LoVo (cell line): ENCODE measurements at regions not wholly inside any gene's neighbourhood (a gene's known extent, or its start where the extent isn't known, plus 50 kb on each side); places are given as distances from the start of the nearest gene placed in this dataset.
A peak's percentile ranks its signal among the peaks of the same experiment; 100 is the strongest.

Experiments used
- DNase-seq: peaks from one replicate; pipeline ENCODE4 v3.0.0-alpha.2; 2016; ENCODE audit warnings: low spot score

DNA sequence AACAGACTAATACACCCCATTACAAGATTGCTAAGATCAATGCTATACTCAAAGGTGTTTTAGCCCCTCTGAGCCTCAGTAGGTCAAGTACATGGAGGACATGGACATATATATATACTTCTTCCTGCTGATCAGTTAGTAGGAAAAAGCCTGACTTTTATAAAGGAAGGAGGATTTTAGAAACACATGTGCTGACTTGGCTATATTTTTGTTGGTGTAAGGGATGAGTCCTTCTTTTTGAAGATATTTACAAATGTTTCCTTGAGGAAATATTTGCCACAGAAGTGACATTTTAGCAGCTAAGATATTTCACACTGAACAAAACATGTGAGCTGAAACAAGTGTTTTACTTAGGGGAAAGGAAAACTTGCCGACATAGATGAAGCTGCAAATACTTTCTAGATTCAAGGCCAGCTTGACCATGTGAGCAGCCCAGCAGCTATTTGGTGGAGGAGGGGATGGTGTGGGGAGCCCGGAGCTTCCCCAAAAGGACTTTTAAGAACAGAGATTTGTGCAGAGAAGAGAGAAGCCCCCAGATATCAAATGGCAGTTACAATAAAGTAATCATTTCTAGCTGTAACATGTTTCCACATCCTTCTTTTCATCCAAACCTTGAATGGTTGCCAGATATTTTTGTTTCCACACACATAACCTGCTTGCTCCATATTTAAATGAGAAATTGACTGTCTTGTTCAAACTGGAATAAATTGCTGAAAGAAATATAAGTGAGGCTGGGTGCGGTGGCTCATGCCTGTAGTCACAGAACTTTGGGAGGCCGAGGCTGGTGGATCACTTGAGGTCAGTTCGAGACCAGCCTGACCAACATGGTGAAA is 111.7 kb upstream of the NR2F2 start:
- no peak for DNase-seq

DNA sequence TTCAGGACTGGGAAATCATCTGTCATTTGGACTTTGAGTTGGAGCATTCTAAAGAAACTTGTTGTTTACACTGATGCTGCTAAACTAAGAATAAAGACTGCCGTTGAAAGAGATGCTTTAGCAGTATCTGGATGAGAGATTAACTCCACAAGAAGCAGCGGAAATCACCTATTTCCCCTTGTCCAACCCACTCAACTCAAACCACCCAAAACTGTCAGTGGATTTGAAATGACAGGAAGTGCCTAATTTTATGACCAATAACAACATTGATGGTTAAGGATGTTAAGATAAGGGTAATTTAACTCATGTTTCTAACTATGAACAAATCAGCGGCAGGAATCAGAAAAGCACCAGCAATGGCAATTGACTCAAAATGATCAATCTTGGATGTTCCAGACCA is 110.8 kb upstream of the NR2F2 start:
- no peak for DNase-seq

DNA sequence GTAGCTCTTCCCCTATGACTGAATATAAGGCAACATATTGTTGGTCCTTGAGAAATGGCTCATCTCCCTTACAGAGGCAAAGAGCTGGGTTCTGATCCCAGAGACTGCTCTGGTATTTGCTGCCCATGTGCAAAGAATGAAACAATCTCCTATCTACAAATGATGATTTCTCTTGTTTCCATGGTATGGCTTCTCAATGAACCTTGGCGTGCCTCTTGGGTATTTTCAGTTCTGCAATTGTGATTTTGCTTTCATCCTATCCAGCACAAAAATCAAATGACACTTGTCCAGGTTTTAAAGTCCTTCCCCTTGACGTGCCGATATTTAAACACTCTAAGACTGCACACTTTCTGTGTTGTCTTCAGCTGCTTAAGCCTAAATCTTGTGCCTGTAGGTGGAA is 109.8 kb upstream of the NR2F2 start:
- no peak for DNase-seq

DNA sequence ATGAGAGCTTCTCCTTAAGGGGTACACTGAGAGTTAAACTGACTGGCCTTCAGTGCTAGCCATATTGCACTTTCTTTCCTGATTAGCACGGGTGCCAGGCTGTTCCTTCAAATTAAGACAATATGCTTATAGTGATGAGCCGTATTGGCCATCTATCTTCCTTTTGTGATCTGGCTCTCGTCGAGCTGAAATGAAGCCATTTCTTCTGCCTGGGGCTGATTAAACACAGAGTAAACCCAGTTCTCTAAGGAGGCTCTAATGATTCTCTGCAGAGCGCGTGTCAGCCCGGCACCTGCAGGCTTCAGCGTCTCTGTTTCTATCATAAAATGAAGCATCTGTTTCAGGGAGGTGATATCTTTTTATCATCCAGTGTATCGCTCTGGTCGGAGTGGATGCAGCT is 107.5 kb upstream of the NR2F2 start:
- DNase-seq, result no peak

DNA sequence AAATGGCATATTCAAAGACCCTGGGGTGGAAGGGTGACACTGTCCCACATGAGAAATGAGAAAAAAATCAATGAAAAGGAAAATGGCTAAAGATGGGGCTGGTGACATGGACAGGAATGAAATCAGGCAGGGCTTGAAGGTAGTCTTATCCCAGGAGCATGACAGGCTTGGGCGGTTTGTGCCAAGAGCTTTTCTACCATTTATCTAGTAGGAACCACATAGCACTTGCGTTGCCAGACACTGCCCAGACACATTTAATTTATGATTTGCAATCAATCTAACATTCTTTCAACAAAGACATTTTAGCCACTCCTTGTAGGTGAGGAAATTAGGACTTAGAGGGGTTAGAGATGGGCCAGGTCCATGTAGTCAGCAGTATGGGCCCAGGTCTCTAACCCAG is 106.6 kb upstream of the NR2F2 start:
- DNase-seq, result no peak

DNA sequence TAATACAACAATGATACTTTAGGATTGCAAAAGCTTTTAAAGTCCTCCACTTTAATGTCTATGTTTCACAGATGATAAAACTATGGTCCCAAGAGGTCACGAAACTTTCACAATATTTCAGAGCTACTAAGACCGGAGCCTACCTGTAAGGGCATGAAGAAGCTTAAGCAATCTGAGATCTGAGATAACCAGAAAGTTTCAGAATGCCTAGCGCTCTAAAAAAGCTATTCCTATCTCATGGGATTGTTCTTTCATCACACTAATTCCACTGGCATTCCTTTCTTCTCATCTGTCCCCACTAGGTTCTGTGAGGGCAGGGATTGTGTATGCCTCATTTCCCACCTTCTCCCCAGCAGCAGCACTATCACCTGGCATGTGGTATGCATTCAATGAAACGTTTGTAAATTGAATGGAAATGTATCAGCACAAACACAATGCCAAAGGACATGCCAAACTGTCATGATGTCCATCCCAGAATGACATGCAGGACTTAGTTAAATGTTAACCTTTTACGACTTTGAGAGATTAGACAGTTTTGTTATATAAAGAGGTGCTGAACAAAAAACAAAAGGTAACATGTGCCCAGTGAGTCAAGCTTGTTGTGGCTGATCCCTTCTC is 104.7 kb upstream of the NR2F2 start:
- no peak for DNase-seq

DNA sequence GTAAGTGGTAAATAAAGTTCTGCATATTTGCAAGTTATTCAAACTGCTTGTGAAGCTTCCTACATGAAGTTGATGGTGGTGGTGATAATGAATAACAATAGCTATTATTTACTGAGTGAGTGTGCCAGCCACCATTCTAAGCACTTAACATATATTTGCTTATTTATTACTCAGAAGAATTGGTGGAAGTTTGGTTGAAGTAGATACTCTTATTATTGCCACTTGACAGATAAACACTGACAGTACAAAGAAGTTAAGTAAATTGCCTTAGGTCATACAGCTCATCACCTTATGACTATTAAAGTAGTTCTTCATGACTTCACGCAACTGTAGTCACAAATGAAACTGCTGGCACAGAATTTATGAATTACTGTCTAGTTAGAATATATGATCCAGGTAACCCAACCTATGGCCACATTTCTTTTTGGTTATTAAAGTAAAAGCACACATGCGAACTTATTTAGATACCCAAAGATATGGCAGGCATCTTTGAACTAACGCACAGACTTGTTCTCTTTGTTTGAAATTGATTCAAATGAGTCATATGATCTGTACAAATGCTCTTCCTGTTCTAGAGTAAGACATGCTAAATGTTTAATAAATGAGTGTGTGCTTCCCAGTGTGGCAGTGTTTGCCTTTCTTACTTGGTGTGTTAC is 99.8 kb upstream of the NR2F2 start:
- DNase-seq, result no peak

DNA sequence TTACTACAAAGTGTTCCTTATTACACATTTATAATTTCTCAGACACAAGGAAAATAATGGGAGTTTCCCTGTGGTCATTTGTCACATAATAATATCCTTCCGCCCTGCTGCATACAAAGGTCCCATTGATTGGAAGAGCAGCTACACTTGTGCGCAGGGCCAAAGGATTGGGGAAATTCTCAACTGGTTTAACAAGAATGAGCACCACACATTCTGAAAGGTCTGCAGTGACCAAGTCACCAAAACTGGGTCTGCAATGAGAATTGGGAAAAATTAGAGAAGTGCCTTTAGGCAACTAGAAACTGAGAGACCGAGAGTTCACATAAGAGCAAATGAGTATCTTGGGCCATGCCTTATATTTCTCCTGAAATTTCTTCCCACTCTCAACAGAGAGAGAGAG is 98.2 kb upstream of the NR2F2 start:
- no peak for DNase-seq

DNA sequence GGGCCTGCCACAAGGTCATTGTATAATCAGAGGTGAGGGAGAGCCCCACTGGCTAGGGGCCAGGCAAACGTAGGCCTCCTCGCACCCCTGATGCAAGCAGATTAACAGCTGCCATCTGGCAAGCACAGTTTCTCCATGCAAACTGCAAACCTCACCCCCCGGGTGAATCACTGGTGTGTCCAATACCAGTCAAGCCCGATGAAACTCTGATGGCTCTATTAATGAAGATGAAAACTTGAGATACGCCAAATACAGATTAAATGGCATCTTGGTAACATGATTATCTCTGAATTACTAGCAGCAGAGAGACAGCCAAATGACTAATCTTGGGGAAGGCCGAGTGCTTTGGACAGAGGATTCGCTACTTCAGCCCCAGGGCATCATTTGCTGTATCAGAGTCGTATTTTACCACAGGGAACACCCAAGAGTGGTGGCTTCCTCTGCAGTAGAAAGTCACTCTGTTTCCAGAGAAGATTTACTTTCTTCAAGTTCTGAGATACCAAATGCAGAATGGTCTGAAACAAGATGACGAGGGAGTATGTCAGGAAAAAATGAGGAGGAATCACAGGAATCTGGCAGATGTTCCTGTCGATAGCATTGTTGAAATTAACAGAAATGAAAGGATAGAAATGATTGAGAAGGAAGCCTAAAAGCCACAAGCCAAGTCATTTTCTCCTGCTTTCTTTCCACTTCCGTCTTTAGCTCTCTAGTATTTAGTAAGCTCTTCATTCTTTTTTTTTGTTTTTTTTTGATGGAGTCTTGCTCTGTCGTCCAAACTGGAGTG is 96.2 kb upstream of the NR2F2 start:
- no peak for DNase-seq

DNA sequence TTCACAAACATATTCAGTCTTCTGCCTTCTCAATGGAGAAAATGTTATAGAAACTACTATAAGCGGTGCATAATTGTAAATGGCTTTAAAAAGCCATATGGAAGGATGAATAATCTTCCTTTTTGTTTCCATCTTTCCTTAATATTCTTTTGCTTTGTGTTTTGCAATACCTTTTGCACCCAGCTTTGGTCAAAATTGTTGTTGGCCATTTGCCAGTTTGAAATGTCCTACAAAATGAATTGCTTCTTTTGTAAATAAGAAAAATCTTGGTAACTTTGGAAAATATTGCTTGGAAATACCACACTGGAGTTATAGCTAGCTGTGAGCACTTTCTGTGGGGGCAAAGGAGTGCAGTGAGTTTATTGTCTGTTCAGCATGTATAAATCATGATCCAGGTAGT is 93.5 kb upstream of the NR2F2 start:
- no peak for DNase-seq

DNA sequence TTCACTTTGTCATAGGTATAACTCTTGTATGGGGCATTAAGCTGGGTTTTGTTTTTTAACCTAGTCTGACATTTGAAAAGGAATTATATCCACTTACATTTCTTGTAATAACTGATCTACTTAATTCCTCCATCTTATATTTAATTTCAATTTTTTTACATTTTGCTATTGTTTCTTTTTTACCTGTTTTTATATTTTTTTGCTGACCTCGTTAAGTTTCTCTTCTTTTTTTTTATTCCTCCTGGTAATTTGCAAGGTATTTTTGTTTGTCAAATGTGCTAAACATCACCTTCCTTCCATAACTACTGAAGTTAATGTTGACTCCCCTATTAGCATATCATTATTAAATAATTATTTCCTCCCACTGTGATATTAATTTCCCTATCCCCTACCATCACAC is 87.7 kb upstream of the NR2F2 start:
- DNase-seq, result no peak

DNA sequence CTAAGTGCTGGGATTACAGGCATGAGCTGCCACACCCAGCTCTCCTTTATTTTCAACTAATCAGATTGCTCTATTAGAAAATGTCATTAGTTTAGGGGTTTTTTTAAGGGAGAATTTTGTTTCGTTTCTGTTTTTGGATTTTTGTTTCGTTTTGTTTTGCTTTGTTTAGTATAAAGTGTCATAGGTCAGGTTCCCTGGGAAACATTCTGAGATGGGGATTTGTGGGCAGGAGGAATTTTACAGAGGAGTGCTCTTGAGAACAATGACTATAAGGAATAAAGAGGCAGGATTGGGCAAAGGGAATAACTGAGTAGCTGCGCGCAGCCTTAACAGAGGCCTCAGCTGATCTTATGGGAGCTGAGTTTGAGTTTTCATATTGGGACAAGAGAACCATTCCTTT is 86.8 kb upstream of the NR2F2 start:
- DNase-seq, result no peak

DNA sequence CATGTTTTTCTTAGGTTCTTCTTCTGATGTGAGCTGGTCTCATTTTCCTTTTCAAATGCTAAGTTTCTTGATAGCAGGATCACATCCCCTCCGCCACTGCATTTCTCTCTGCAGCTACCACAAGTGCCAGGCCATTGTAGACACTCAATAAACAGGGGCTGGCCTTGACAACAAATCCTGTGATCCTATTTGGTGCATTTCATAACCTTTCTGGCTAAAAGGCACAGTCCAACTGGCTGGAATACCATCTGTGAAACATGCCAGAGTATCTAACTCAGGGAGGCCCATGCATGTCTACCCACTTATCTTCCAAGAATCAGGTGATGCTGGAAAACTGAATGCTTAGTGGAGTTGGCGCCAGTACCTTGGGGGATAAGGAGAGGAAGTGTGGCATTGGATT is 85.2 kb upstream of the NR2F2 start:
- no peak for DNase-seq

DNA sequence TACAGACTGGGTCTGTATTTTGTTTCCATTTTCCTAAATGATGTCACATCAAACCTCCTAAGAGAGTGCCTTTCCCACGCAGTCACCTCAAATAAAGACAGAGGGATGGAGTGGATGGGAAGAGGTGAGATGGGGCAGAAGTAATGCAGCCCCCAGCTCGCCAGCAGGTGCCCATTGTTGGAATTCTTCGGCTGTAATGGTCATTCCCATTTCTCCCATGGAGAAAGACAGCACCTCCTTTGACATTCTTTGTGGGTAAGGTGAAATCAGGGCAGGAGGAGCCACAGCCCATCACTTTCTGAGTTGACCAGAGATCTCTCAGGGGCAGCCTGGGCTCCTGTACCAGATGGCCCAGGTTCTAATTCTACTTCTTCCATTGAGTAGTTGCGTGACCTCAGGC is 84.4 kb upstream of the NR2F2 start:
- DNase-seq, result no peak

DNA sequence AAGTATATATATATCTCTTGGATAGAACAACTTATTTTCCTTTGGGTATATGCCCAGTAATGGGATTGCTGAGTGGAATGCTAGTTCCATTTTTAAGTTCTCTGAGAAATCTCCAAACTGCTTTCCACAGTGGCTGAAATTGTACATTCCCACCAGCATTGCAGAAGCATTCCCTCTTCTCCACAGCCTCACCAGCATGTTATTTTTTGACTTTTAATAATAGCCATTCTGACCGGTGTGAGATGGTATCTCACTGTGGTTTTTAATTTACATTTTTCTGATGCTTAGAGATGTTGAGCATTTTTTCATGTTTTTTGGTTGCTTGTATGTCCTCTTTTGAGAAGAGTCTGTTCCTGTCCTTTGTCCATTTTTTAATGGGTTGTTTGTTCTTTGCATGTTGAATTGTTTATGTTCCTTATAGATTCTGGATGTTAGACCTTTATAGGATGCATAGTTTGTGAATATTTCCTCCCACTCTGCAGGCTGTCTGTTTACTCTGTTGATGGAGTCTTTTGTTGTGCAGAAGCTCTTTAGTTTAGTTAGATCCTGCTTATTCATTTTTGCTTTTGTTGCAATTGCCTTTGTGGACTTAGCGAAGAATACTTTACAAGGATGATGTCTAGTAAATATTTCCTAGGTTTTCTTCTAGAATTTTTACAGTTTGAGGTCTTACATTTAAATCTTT is 82.7 kb upstream of the NR2F2 start:
- DNase-seq, result no peak

DNA sequence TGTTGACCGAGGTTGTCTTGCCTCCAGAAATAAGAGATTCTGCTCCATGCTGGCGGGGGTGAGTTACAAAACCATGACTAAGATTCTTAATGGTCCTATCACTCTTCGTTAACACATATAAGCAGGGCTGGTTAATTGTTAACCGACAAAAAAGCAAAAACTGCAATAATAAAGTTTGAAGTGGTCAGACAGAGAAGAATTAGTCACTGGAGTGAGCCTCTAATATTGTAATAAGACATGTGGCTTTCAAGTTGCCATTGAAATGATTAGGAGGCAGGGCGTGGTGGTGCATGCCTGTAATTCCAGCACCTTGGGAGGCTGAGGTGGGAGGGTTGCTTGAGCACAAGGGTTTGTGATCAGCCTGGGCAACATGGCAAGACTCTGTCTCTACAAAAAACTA is 78.4 kb upstream of the NR2F2 start:
- DNase-seq, result peak; percentile 75

DNA sequence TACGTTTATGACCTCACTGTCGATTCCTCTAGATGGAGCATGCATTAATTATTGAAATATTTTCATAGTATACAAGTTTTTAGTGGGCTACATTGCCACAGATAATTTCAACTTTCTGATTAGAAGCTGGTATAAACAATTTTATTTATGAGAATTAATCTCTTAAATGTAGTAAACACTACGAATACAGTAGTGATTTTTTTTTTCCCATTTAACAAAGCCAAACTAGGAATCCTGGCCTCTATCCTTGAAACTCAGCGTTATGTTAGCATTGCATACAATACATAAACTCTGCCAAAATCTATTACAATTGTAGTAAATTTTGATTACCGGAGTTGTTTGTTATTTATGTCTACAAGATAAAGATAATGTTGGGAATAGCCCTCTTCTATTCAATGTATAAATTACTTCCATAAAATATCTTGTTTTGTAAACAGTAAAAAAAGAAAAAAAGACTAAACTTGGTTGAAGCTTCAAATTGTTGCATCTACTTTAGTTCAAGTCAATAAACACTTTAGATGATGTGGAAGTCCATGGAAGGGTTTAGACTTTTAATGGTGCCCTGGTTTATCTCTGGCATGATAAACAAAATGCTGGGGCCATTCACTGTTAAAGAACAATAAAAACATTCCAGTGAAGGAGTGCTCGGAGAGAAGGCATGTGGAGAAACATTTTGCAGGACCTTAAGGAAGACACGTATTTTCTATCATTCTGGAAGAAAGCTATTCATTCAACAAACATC is 77.3 kb upstream of the NR2F2 start:
- DNase-seq, result no peak

DNA sequence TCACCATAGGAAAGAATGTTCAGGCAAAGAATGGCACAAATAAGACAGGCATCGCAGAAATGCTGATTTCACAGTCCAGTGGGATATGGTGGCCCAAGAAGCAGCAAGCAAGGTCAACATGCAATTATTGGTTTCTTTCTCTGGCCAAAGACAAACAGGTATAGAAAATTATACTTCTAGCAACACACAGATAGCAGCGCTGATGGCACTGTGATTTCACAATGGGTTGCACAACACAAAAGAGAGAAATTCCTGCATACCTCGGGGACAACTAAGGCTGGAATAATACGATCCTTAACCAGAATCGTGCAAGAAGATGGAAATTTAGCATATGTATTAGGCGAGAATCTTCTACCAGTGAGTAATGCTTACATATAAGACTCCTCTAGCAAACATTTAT is 76.3 kb upstream of the NR2F2 start:
- no peak for DNase-seq

DNA sequence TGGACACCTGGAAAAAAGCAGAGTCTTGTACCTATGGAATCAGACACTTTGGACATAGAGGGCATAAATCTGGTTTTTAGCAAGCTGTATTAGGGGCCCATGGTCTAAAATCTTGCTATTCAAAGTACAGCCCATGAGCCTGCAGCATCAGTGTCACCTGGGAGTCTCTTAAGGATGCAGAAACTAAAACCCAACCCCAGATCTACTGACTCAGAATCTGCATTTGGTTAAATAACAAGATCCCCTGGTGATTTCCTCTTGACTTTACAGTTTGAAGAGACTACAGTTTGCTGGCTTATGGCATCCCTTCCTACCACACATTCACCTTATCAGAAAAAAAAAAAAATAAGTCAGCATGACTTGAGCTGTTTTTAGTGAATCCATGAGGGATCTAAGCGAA is 74.9 kb upstream of the NR2F2 start:
- no peak for DNase-seq

DNA sequence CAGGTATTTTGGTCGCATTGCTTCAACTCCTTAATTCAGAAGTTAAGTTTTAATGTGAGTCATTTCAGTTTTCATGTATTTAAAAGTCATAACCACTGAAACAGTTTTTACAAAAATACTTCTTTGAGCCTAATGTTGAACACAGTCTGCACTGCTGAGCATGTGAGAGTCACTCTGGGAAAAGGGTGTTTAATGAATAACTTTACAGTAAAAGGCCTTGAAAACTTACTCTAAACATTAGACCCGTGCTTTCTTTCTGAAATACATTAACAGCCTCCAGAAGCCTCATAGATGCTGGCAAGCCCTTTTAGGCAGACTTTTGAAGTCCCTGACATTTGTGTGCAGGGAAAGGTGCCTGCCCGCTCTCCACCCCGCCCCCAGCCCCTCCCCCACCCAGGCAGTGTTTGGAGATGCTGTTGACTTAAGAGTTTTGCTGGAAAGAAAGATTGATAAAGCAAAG is 68.9 kb upstream of the NR2F2 start:
- no peak for DNase-seq

DNA sequence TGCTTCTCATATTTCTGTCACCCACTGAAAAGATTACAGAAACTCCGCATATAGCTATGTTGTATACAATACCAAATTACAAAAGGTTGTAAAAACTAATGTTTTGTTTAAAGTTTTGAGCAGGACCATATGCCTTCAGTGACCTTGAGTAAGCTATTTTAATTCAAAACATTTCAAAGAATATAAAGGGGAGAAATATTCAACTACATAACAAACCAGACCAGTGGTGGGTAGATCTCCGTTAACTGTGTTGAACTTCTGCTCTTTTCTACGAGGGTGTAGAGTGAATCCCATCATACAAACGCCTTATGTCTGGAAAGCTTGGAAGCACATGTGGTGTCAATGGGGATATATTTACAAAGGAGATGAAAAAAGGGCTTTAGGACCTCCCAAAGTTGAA is 68.4 kb upstream of the NR2F2 start:
- no peak for DNase-seq
